ENCODE measurements at regions not wholly inside any gene's neighbourhood (a gene's known extent, or its start where the extent isn't known, plus 50 kb on each side); places are given as distances from the start of the nearest gene placed in this dataset.
"Not testable (repeated sequence)": the region's sequence is repeated elsewhere in the genome, so short reads cannot be mapped to it uniquely, and the experiment has no call there.

GRCh38 chr6:29227235-29227634, 56.5 kb downstream of the OR2J2 start:
- H3K27ac Mint-ChIP-seq = no peak overlapping the region
- no peaks in the 10 kb centered on the region for H3K36me3 Mint-ChIP-seq
- H3K4me1 Mint-ChIP-seq (ENCODE audit: low read depth) = no peaks in the 10 kb centered on the region
- H3K9me3 Mint-ChIP-seq (ENCODE audit: low read depth) = no peaks in the 10 kb centered on the region
- H3K27me3 Mint-ChIP-seq = peaks cover 23% of the 10 kb centered on the region
- H3K4me3 Mint-ChIP-seq = no peak overlapping the region

GRCh38 chr6:29230666-29231065, 60.0 kb downstream of the OR2J2 start:
- H3K4me3 Mint-ChIP-seq = no peak overlapping the region
- H3K9me3 Mint-ChIP-seq (ENCODE audit: low read depth) = no peaks in the 10 kb centered on the region
- H3K27ac Mint-ChIP-seq = no peak overlapping the region
- H3K27me3 Mint-ChIP-seq = peaks cover 23% of the 10 kb centered on the region
- H3K4me1 Mint-ChIP-seq (ENCODE audit: low read depth) = no peaks in the 10 kb centered on the region
- H3K36me3 Mint-ChIP-seq = no peaks in the 10 kb centered on the region

GRCh38 chr6:29232725-29233124, 62.0 kb downstream of the OR2J2 start:
- peaks cover 11% of the 10 kb centered on the region for H3K27me3 Mint-ChIP-seq
- no peaks in the 10 kb centered on the region for H3K9me3 Mint-ChIP-seq (ENCODE audit: low read depth)
- H3K27ac Mint-ChIP-seq = no peak overlapping the region
- no peaks in the 10 kb centered on the region for H3K36me3 Mint-ChIP-seq
- H3K4me1 Mint-ChIP-seq (ENCODE audit: low read depth) = no peaks in the 10 kb centered on the region
- H3K4me3 Mint-ChIP-seq = no peak overlapping the region

- no peak overlapping the region for H3K4me3 Mint-ChIP-seq
- no peaks in the 10 kb centered on the region for H3K9me3 Mint-ChIP-seq (ENCODE audit: low read depth)
- H3K4me1 Mint-ChIP-seq (ENCODE audit: low read depth) = no peaks in the 10 kb centered on the region
- peaks cover 19% of the 10 kb centered on the region for H3K27me3 Mint-ChIP-seq
- H3K27ac Mint-ChIP-seq = no peak overlapping the region
- H3K36me3 Mint-ChIP-seq = no peaks in the 10 kb centered on the region
Measured at GRCh38 chr6:29236060-29236459, 65.4 kb downstream of the OR2J2 start.

GRCh38 chr6:29236634-29237033, 64.9 kb upstream of the OR14J1 start:
- Mint-ChIP-seq H3K27ac (no peak overlapping the region), H3K9me3 (ENCODE audit: low read depth) (peaks cover under 1% of the 10 kb centered on the region), H3K36me3 (no peaks in the 10 kb centered on the region), H3K27me3 (peaks cover 20% of the 10 kb centered on the region), H3K4me1 (ENCODE audit: low read depth) (no peaks in the 10 kb centered on the region), H3K4me3 (no peak overlapping the region)

- not testable (repeated sequence) for H3K4me3 Mint-ChIP-seq; H3K27ac Mint-ChIP-seq; H3K4me1 Mint-ChIP-seq (ENCODE audit: low read depth)
- Mint-ChIP-seq H3K36me3 (peaks cover 19% of the 10 kb centered on the region), H3K27me3 (peaks cover 51% of the 10 kb centered on the region), H3K9me3 (ENCODE audit: low read depth) (peaks cover 30% of the 10 kb centered on the region)
Measured at GRCh38 chr6:29243044-29243443, 58.5 kb upstream of the OR14J1 start.

All from activated naive CD8-positive, alpha-beta T cell (primary cell).